ENCODE measurements at regions not wholly inside any gene's neighbourhood (a gene's known extent, or its start where the extent isn't known, plus 50 kb on each side); places are given as distances from the start of the nearest gene placed in this dataset.

GRCh38 chr12:53849656-53850055 lies 89.0 kb upstream of the HOXC13 start:
- TF ChIP-seq, protein P1, sequence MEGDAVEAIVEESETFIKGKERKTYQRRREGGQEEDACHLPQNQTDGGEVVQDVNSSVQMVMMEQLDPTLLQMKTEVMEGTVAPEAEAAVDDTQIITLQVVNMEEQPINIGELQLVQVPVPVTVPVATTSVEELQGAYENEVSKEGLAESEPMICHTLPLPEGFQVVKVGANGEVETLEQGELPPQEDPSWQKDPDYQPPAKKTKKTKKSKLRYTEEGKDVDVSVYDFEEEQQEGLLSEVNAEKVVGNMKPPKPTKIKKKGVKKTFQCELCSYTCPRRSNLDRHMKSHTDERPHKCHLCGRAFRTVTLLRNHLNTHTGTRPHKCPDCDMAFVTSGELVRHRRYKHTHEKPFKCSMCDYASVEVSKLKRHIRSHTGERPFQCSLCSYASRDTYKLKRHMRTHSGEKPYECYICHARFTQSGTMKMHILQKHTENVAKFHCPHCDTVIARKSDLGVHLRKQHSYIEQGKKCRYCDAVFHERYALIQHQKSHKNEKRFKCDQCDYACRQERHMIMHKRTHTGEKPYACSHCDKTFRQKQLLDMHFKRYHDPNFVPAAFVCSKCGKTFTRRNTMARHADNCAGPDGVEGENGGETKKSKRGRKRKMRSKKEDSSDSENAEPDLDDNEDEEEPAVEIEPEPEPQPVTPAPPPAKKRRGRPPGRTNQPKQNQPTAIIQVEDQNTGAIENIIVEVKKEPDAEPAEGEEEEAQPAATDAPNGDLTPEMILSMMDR (conservative IDR thresholded peaks at IDR 0.05) = no peak
- H3K27ac ChIP-seq = no peak overlapping the region

DNA sequence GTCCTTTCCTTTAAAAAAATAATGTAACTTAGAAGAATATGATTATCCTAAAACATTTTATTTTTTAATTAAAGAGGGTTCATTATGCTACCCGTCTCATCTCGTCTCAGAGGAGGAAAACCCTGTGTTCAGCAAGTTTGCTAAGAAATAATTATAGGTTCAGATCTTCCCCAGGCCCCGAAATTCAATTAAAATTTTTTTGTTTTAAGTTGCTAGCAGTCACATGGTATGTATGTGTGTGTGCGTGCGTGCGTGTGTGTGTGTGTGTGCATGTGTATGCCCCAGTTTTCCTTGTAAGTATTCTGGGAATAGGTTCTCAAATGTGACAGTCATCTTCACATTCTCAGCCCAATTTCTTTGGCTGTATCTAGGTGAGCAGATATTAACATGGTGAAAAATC lies 86.6 kb upstream of the HOXC13 start:
- no peak overlapping the region for H3K27ac ChIP-seq

DNA sequence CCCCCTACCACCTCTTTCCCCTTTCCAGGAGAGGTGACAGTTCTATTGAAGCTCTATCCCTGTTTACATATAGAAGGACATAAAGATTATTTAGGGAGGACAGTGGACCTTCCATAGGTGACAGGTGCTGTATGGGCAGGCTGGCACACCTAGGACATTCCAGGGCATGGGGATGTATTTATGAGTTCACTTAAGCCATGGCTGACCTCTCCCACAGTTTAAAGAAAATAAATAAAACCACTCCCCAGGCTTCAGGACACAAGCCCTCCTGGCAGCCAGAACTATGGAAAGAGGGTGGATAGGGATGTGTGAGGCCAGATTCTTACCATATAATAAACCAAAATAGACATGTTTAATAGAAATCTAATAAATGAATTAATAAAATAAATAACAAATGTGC lies 85.6 kb upstream of the HOXC13 start:
- TF ChIP-seq, protein P1 (conservative IDR thresholded peaks at IDR 0.05) = no peak
- H3K27ac ChIP-seq = no peak overlapping the region

More for the DNA sequence above, 86.6 kb upstream of the HOXC13 start:
- TF ChIP-seq, protein P1 (conservative IDR thresholded peaks at IDR 0.05) = no peak

- H3K27ac ChIP-seq = no peak overlapping the region
Measured at GRCh38 chr12:53854701-53855316, 83.8 kb upstream of the HOXC13 start.

GRCh38 chr12:53856132-53856531 lies 82.5 kb upstream of the HOXC13 start:
- no peak overlapping the region for H3K27ac ChIP-seq
- TF ChIP-seq, protein P1 (conservative IDR thresholded peaks at IDR 0.05) = no peak

More at GRCh38 chr12:53854701-53855316, 83.8 kb upstream of the HOXC13 start:
- TF ChIP-seq, protein P1 (conservative IDR thresholded peaks at IDR 0.05) = no peak

GRCh38 chr12:53857666-53858065 lies 81.0 kb upstream of the HOXC13 start:
- no peak overlapping the region for H3K27ac ChIP-seq
- TF ChIP-seq, protein P1 (conservative IDR thresholded peaks at IDR 0.05) = no peak

DNA sequence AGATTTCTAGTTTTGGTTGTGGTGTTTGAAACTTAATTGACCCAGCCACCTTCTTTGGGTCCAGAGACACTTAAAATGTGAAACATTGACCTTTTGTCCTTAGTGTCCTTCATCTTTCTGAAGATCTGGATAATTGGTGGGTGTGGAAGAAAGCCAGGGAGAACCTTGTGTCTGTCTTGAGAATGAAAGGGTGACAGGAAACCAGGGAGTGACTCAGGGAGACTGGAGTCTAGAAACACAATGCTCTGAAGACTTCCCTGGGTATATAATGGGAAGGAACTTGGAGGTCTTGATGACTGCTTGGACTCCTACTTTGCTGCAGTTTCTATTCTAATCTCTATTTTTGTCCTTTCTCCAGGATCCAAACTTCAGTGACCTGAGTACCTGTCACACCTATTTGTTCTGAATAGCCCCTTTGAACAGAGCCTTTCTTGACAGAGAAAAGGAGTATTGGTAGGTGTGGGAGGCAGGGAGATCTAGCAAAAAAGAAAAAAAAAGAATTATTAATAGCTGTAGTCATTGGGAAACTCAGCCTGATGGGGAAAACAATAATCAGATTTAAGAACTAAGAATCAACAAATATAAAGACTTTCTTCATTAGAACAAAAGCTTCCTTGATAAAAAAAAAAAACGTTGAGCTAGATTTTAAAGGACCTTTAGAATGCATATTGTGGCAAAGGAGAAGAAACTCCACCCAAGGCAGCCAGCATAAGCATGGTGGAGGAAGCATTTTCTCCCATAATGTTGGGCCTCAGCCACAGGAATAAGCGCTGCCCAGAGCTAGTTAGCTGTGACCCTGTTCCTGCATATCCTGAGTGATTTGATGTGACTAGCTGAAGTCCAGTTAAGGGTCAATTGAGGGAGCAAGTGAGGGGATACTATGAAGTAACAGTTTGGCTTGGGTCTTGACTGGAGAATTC lies 77.9 kb upstream of the HOXC13 start:
- TF ChIP-seq, protein P1 (conservative IDR thresholded peaks at IDR 0.05) = no peak
- H3K27ac ChIP-seq = no peak overlapping the region
